NCI-H2029 (cell line): ENCODE measurements at regions not wholly inside any gene's neighbourhood (a gene's known extent, or its start where the extent isn't known, plus 50 kb on each side); places are given as distances from the start of the nearest gene placed in this dataset.
A peak's percentile ranks its signal among the peaks of the same experiment; 100 is the strongest.

Source experiments
- DNase-seq: peaks from one replicate; lab custom pipeline; 2025; lab: John Stamatoyannopoulos, UW

DNA sequence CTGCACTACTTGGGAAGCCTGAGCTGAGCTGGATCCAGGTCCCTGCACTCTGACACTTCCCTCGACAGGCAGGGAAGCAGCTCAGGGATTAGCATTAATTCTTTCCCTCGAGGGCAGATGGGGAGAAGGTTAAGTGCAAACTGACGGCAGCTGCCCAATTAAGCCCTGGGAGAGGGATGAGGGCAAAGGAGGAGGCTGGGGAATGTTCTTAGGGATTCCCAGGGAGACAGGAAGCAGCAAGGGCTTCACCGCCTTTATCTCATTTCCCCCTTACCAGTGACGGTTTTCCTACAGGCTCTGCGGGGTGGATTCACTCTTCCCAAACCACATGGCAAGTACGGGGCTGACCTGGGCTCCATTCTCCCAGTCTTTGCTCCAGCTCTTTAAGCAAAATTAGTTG is 519.0 kb upstream of the PROK2 start:
- DNase-seq, result no peak

DNA sequence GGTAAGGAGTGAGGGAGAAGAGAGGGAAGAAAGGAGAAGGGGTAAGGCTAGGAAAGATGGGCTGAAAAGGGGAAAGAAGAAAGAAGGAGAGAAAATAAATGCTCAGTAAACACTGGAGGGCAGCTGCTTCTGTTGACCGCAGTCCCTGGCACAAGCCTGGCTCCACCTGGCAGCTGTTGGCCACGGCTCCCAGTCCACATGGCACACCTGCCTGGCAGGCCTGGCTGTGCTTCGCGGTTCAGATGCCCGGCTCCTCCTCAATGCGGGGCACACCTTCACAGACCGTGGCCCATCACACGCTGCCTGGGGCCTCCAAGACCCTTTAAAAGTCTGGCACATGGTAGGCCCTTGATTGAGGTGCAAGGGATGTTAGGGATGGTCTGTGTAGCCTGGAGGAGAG is 516.8 kb upstream of the PROK2 start:
- peak; percentile 50 for DNase-seq

DNA sequence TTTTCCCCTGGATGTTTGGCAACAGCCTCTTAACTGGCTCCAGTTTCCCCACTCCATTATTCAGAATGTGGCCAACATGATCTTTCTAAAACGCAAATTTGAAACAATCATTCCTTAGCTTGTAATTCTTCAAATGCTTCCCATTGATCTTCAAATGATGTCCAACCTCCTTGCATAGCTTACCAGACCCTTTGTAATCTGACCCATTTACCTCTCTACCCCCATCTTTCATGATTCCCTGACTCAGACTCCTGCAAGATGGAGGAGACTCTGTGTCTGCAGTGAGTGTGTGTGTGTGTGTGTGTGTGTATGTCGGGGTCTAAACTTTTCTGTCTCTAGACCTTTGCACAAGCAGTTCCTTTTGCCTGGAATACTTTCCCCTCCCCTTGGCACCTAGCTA is 515.7 kb upstream of the PROK2 start:
- DNase-seq, result no peak

DNA sequence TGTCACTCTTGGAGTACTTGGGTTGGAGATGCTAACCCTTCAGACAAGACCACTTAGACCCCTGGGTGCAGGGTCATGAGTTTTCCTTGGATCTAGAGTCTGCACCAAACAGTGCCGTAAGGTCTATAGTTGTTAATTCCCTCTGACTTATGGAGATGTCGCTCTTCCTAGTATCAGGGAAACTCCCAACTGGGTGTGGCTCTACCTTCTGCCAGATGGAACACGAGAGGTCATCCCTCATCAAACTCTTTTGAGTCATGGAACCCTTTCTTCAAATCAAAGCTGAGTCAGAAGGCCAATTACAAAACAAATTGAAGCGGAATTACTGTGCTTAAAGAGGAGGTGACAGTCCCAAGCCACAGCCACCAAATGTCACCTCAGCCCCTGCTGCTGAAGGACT is 514.9 kb upstream of the PROK2 start:
- no peak for DNase-seq

DNA sequence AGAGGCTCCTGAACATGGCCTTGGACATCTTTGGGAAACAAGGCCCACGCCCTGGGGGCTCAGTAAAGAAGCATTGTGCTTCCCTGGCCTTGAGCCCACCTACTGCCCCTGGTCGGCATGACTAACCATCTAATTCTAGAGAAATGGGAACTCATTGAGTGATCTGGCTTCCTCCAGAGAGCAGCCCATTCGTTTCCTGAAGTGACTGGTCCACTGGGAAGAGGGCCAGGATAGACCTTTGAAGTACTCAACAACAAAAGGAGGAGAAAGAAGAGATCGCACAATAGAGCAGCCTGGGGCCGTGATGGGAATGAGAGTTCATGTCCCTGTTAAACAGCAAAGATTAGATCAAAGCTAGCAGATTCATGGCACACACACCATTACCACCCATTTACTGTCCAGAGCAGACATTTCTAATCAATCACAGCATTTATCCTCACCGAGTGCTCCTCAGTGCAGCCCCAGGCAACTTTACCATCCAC is 514.4 kb upstream of the PROK2 start:
- DNase-seq, result peak; percentile 69

DNA sequence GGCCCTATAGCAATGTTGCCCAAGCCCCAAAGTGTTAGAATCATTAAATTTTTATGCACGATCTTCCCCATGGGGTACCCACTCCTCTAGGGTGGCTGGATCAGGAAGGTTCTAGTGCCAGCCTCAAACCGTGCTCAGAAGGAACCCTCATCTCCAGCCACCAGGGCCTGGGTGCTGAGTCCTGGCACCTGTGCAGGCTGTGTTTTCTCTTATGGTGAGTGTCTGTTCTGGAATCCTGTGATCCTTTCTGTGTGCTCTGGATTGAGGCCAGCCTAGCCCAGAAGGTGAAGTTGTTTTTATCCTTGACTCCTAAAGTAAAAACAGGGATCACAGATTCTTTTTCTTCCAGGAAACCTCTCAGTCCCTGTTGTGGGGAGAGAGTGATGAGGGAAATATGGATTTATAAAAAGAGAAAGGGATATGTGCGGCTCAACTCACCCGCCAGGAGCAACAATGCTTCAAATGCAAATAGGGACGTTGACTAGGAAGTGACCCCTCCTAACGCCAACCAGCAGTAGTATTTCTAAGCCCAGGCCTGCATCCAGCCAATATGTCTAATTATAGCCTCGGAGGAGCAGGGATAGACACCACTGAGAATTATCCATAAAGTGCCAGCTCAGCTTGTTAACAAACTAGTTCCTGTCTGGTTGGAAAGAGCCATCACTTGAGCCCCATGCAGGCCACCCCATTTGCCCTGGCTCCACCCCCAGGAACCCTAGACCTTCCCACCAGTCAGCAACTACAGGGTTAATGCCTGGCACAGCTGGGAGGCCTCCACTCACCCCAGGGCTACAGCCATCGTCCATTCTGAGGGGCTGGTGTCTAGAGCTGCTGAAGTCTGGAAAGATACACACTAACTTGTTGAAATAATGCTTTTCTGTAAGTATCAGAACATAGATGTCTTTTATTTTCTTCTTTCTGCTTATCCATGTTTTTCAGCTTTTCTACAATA is 513.5 kb upstream of the PROK2 start:
- DNase-seq, result peak; percentile 9

DNA sequence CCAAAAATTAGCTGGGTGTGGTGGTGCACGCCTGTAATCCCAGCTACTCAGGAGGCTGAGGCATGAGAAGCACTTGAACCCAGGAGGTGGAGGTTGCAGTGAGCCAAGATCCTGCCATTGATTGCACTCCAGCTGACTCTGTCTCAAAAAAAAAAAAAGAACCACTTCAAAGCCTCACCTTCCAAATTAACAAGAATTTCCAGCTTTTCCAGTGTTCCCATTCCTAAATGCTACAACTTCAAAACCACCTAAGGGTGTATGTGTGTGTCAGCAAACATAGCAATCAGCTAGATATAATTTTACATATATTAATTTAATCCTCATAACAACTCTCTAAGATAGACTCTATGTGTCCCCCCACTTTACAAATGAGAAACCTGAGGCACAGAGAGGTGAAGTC is 512.5 kb upstream of the PROK2 start:
- DNase-seq, result no peak

DNA sequence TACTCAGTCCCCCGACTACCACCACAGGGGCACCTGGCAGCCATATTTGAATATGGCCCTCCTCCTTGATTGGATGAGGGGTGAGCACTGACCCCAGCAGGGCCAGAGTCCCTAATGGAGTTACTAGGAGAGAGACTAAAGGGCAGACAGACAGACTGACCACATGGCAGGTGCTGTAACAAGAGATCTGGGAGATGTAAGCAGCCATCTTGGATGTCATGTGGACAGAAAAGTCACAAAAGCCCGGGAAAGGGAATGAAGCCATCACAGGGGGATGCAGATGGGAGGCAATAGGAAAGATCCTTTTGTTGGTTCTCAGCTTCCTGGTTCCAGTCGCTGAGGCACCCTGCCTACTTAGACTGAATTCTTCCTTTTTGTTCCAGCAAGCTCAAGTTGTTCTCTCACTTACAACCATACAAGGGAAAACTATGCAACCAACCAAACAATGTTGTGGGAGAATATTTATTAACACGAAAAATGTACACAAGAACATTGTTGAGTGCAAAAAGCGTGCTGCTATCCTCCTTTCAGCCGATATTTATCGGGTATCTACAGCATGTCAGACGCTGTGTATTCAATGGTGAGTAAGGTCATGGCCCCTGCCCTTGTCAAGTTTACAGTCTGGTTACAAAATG is 511.6 kb upstream of the PROK2 start:
- DNase-seq, result no peak

DNA sequence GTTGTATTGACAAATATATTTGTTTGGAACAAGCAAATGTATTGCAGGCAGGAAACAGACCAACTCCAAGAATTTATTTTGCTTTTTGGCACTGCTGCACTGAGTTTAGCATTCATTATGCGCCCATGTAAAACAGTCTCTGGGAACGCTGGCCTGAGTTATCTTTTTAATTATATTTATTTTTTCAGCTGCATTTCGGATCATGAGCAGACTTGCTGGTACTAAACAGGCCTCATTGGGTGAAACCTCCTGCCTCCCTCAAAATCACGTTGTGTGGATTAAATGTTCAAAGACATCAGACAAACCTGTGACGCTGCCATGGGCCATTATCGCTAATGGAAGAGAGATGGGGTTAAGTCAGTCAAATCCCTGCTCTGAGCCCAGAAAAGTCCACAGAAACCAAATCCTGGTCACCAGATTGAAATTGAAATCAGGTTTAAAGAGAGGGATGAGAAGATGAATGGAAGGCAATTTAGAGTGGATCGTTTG is 511.1 kb upstream of the PROK2 start:
- no peak for DNase-seq

DNA sequence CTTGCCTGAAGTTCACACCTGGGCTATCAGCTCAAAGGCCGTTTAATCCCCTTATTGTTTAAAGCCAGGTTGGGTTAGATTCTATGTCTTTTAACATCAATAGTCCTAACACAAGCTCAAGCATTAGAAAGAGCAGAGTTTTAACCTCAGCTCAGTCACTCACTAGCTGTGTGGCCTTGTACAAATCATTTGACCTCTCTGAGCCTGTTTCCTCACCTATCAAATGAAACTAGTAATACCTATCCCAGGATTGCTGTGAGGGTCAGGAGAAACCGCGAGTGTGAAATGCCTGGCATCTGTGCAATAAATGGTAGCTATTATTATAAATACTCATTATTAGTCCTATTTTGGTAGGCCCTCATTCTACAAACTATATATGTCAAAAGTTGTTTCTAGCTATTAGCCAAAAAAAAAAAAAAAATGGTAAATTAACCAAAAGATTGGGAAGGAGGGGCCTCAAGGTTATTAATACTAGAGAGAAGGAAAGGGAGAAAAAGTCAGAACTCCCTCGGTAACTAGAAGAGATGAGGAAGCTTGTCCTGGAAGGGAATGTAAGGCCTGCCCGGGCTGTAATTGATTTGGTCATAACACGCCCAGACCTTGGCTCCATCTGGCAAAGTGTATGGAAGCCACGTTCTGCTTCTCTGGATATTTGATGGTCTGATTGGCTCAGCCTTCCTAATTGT is 510.5 kb upstream of the PROK2 start:
- DNase-seq, result no peak

DNA sequence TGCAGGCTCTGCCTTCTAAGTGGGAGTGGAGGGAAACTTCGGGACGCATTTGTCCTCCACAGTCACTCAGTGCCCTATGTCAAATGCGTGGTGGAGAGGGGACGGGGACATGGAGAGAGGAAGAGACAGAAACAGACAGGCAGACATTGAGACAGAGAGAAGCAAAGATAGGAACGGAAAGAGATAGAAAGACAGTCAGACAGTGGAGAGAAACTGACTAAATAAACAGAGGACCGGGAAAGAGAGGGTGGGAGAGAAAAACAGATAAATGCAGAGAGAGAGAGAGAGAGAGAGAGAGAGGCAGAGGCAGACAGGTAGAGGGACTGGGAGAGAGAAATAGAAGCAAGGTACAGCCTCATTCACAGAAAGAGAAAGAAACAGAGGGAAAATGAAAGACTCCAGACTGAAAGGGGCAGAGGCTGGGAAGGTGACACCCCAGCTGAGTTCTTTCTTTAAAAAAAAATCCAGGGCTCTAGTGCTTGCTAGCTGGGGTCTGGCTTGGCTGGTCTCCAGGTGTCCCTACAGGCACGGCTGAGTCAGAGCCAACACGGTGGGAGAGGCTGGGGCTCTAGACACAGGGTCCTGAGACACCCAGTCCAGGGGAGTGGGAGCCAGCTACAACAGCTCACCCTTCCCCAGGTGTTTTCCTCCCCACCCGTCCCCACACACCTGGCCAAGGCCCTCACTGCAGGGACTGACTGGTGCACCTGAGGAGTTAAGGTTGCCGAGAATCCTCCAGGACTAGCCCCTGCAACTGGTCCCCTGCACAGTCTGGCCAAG is 506.1 kb upstream of the PROK2 start:
- DNase-seq, result no peak

DNA sequence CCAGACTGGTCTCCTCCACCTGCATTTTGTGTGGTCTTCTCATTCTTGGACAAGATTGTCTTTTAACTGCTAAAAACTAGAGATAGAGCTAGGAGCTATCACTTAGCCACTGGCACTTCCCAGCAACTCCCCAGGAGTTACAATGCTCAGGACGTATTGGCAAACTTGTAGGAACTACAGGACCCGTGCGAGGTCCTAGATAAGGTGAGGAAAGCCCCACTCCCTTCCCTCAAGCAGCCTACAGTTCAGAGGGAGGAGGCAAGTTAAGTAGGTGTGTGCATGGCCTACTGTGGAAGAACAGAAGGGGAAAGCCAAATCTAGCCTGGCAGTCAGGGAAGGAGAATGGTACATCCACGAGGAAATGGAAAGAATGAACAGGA is 504.7 kb upstream of the PROK2 start:
- DNase-seq, result no peak

DNA sequence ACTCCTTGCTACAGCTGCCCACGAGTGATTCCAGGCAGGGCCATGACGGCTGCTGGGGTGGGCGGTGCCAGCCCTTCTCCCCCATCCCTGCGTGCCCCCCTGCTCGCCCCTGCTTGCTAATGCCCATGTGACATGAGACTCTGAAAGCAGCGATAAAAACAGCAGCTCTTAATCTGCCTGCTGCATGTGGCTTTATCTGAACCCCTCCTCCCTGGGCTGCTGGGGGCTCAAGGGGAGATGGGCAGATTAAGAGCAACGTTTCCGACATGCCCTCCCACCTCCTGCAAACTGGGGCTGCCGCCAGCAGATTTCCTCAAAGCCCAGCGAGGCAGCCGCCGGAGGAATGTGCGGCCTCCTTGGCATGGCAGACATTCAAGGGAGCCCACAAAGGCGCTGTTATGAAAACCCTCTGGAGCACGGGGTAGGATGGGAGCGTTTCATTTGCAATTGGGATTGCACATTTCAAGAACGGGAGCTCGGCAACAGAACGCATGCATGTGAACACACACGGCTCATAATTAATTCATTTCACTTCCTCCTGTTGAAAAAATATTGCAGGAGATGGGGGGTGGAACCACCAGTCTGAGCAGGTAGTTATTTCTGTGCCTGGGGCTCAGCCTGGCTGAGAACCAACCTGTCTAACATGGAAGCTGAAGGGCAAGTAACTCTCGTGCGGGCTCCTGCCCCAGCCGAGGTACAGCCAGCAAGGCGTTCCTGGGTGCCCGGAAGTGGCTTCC is 504.2 kb upstream of the PROK2 start:
- no peak for DNase-seq

DNA sequence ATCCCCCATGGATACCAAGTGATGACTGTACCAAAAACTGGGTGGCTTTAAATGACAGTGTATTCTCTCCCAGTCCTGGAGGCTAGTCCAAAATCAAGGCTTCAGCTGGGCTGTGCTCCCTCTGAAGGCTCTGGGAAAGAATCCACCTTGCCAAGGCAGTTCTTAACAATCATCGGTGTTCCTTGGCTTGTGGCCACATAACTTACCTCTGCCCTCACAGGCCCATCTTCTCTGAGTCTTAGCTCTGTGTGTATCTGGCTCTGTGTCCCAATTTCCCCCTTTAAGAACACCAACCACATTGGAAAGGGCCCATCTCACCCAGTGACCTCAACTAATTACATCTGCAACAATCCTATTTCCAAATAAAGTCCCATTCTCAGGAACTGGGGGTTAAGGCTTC is 503.0 kb upstream of the PROK2 start:
- DNase-seq, result no peak

DNA sequence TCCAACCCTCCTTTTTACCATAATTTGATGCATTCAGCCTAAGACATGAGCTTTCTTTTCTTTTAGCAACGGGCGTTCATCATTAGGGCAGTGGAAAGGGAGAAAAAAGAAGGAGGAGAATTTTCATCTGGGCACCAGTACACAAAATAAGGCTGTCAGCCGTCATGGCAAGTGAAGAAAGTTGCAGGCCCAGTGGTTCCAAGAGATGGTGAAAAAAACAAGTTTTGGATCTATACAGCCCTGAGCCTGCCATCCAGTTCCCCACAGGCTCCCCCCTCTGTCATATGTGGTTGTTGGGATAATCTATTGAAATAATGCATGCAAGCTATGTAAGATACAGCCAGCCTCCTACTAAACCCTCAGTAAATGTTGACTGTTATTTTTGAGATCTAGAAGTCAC is 500.6 kb upstream of the PROK2 start:
- no peak for DNase-seq

DNA sequence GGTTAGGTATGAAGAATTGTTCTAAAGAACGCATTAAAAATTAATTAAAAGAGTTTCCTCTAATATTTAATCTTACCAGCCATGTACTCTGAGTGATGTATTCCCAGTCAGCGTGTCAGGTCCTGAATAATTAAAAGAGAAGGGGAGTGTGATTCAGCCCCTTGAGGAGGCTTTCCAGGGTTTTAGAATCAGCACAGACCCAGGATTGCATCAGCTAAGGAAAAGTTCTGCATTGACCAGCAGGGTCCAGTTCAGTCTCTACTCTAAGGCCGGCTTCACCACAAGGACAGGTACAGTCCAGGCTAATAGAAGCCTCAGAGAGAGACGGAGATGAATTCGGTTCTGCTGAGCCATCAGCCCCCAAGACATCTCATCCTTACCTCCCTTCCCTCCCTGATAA is 499.5 kb upstream of the PROK2 start:
- DNase-seq, result no peak

DNA sequence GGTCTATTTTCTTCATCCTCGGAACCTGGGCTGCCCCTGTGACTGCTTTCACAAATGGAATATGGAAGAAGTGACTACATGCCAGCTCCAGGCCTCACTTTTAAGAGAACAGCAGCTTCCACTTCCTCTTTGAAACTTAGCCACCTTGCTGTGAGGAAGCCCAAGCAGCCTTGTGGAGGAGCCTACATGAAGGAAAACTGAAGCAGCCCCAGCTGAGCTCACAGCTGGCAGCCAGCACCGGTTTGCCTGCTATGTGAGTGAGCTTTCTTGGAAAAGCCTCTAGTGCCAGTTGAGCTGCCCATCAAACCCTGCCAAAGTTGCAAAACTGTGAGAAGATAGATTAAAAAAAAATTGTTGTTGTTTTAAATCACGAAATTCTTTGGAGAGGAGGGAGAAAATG is 498.0 kb upstream of the PROK2 start:
- DNase-seq, result no peak

DNA sequence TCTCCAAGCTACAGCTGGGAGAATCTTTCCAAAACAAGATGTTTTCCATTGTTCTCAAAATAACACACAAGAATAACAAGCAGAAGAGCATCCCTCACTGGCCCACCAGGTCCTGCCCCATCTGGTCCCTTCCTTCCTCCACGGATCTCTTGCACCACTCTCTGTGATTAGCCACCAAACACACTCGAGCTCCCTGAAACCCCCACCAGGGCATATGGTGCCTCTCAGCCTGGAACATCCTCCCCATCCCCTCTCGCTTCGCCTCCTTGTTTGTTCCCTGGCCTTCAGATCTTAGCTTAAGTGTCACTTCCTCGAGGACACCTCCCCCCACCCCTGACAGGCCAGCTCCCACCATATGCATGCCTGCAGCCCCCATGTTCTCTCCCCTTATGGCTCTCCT is 496.6 kb upstream of the PROK2 start:
- no peak for DNase-seq

DNA sequence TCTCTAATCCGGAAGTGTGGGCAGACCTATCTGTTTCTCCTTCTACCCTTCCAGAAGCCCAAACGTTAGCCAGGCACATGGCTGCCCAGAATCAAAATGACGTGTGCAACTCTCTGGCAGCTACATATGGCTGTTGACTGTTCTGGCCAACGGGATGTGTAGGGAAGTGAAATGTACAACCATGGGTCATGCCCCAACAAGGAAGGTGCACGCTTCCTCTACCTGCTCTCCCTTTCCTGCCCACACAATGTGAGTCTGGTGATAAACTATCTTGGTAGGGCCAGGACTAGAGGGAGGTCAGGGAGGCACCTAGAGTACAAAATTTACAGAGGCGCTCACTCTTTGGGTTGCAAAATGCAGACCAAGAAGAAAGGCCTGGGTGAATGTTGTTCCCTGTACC is 495.9 kb upstream of the PROK2 start:
- DNase-seq, result no peak

DNA sequence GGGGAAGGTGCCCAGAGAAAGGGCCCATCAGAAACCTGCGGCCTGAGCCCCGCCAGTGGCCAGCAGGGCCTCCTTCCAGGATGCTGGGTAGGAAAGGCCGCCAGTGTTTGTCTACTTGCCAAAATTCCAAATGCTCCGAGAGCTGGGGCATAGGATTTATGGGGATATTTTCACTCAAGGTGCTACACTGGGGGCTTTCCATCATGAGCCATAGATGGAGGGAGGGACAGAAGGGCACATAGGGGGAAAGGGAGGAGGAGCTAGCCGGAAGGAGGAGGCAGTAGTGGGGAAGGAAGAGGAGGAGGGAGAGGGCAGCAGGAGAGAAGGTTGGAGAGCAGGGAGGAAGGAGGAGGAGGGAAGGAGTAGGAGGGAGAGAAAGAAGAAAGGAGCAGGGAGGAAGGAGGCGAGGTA is 494.7 kb upstream of the PROK2 start:
- DNase-seq, result no peak

DNA sequence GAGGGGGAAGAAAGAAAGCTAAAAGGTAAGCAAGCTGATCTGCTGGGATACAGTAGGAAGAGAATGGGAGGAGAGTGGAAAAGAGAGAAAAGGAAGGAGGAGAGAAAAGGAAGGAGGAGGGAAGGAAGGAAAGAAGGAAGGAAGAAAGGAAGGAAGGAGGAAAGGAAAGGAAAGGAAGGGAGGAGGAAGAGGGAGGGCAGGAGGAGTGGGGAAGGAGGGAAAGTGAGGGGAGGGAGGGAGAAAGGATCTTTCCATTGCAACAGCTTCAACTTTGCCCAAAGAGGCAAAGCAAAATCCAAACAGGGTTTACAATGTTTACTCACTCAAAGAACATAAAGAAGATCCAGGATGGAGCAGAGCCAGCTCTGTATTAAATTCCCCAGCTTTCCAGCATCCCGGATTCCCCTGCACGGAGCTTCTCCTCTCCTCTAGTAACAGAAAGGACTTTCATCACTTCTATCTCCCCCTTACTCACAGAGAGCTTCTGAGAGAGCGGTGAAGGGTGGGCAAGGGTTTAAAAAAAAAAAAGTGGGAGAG is 494.2 kb upstream of the PROK2 start:
- DNase-seq, result no peak
